Middle frontal gyrus (tissue), 1 donor: ENCODE measurements at regions not wholly inside any gene's neighbourhood (a gene's known extent, or its start where the extent isn't known, plus 50 kb on each side); places are given as distances from the start of the nearest gene placed in this dataset.

Experiments
- DNase-seq: peaks from one replicate; pipeline ENCODE4 v3.0.0-alpha.2; 2015; ENCODE audit warnings: low spot score; ENCODE audit errors: extremely low spot score

GRCh38 chr5:167736992-167737391 is 554.5 kb upstream of the WWC1 start:
- no peak for DNase-seq

- no peak for DNase-seq
These were observed 547.6 kb upstream of the WWC1 start for GRCh38 chr5:167743695-167744464.

- no peak for DNase-seq
These were observed 545.6 kb upstream of the WWC1 start for GRCh38 chr5:167745868-167746267.

- DNase-seq, result no peak
These were observed 540.9 kb upstream of the WWC1 start for GRCh38 chr5:167750586-167750985.

- no peak for DNase-seq
These were observed 538.5 kb upstream of the WWC1 start for GRCh38 chr5:167752936-167753335.

GRCh38 chr5:167753725-167754490 is 537.5 kb upstream of the WWC1 start:
- DNase-seq, result no peak

- no peak for DNase-seq
These were observed 536.9 kb upstream of the WWC1 start for GRCh38 chr5:167754501-167755021.

GRCh38 chr5:167755420-167755819 is 536.0 kb upstream of the WWC1 start:
- no peak for DNase-seq

GRCh38 chr5:167759057-167759821 is 532.2 kb upstream of the WWC1 start:
- no peak for DNase-seq

GRCh38 chr5:167763772-167764171 is 527.7 kb upstream of the WWC1 start:
- DNase-seq, result no peak

GRCh38 chr5:167764641-167765289 is 526.7 kb upstream of the WWC1 start:
- DNase-seq, result no peak

GRCh38 chr5:167765352-167765751 is 526.1 kb upstream of the WWC1 start:
- DNase-seq, result no peak

- no peak for DNase-seq
These were observed 524.5 kb upstream of the WWC1 start for GRCh38 chr5:167766957-167767356.

GRCh38 chr5:167767795-167768194 is 523.6 kb upstream of the WWC1 start:
- DNase-seq, result no peak

- no peak for DNase-seq
These were observed 521.5 kb upstream of the WWC1 start for GRCh38 chr5:167769846-167770413.

GRCh38 chr5:167770461-167770860 is 521.0 kb upstream of the WWC1 start:
- no peak for DNase-seq

- no peak for DNase-seq
These were observed 519.9 kb upstream of the WWC1 start for GRCh38 chr5:167771571-167771970.

GRCh38 chr5:167773668-167774301 is 517.7 kb upstream of the WWC1 start:
- DNase-seq, result no peak

GRCh38 chr5:167777746-167778145 is 513.7 kb upstream of the WWC1 start:
- no peak for DNase-seq

- DNase-seq, result no peak
These were observed 513.2 kb upstream of the WWC1 start for GRCh38 chr5:167778228-167778627.
